GM23338 (cell line): ENCODE measurements at regions not wholly inside any gene's neighbourhood (a gene's known extent, or its start where the extent isn't known, plus 50 kb on each side); places are given as distances from the start of the nearest gene placed in this dataset.

ENCODE experiments used
- CREB1 ChIP-seq: fragments of 250-450 bp; sonication (Bioruptor Pico); IDR thresholded peaks from 2 replicates; pipeline ENCODE4 v1.5.0; 2020; ENCODE audit warnings: low read depth, mild to moderate bottlenecking, moderate library complexity
- EZH2 ChIP-seq: fragments of 200-600 bp; sonication (generic); IDR thresholded peaks from one replicate; pipeline ENCODE4 v1.8.0; 2017; ENCODE audit warnings: antibody characterized with exemption, mild to moderate bottlenecking, low read depth; ENCODE audit not compliant: unreplicated experiment
- EZH2phosphoT487 ChIP-seq: fragments of 200-600 bp; sonication (generic); IDR thresholded peaks from one replicate; pipeline ENCODE4 v1.8.1; 2018; ENCODE audit warnings: antibody characterized with exemption; ENCODE audit not compliant: unreplicated experiment
- JUNB ChIP-seq: IDR thresholded peaks from one replicate; pipeline ENCODE4 v1.6.1; 2016; ENCODE audit warnings: antibody characterized with exemption; ENCODE audit not compliant: unreplicated experiment
- NANOG ChIP-seq: IDR thresholded peaks from 2 replicates; pipeline ENCODE4 v1.6.1; 2016; ENCODE audit warnings: antibody characterized with exemption, borderline replicate concordance
- POLR2AphosphoS5 ChIP-seq: IDR thresholded peaks from 2 replicates; pipeline ENCODE4 v1.6.1; 2016; ENCODE audit warnings: antibody characterized with exemption, low read depth
- REST ChIP-seq: IDR thresholded peaks from one replicate; pipeline ENCODE4 v1.6.1; 2018; ENCODE audit warnings: antibody characterized with exemption; ENCODE audit not compliant: unreplicated experiment
- STAT1 ChIP-seq: IDR thresholded peaks from one replicate; pipeline ENCODE4 v1.6.1; 2016; ENCODE audit warnings: antibody characterized with exemption; ENCODE audit not compliant: unreplicated experiment
- ZNF462 ChIP-seq: fragments of 250-450 bp; sonication (Bioruptor Pico); IDR thresholded peaks from 2 replicates; pipeline ENCODE4 v1.5.0; 2020; ENCODE audit warnings: mild to moderate bottlenecking, moderate library complexity
- TF ChIP-seq, protein P1 (sequence below), 2 experiments: fragments of 200-600 bp in 1 of 2; sonication (generic) in 1 of 2; conservative IDR thresholded peaks; 2 replicates each; pipeline versions ENCODE4 v1.5.1 to v1.6.1; 2016 to 2017; ENCODE audit warnings: antibody characterized with exemption in 2 of 2, low read depth in 2 of 2, mild to moderate bottlenecking in 2 of 2, moderate library complexity in 1 of 2
- TF ChIP-seq, protein P2 (sequence below): IDR thresholded peaks from 2 replicates; pipeline ENCODE4 v1.6.1; 2016; ENCODE audit warnings: antibody characterized with exemption

DNA sequence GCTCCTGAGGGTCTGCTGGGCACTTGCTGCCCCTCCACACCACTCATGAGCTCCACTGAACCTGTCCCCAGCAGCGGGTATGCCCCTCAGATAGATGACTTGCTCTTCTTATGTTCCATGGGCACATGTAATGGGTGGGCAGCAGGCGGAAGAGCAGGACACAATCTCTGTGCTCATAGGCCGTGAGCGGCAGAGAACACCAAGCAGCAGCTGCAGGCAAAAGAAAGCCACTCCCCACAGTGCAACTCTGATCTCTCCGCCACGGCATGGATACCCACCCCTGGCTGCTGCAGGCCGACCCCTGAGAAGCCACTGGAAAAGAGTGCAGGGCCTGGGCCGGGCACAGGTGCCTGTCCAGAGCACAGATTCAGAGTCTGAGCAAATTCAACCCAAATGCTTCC lies 135.2 kb upstream of the RUNX3 start:
- TF ChIP-seq, protein P1, sequence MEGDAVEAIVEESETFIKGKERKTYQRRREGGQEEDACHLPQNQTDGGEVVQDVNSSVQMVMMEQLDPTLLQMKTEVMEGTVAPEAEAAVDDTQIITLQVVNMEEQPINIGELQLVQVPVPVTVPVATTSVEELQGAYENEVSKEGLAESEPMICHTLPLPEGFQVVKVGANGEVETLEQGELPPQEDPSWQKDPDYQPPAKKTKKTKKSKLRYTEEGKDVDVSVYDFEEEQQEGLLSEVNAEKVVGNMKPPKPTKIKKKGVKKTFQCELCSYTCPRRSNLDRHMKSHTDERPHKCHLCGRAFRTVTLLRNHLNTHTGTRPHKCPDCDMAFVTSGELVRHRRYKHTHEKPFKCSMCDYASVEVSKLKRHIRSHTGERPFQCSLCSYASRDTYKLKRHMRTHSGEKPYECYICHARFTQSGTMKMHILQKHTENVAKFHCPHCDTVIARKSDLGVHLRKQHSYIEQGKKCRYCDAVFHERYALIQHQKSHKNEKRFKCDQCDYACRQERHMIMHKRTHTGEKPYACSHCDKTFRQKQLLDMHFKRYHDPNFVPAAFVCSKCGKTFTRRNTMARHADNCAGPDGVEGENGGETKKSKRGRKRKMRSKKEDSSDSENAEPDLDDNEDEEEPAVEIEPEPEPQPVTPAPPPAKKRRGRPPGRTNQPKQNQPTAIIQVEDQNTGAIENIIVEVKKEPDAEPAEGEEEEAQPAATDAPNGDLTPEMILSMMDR (conservative IDR thresholded peaks at IDR 0.05; ENCODE audit: low read depth in 2 of 2): no peak
- TF ChIP-seq REST (no peak), POLR2AphosphoS5 (no peak), ZNF462 (CRISPR knock-in tag) (no peak), EZH2 (no peak), NANOG (no peak), EZH2phosphoT487 (no peak), CREB1 (no peak), JUNB (no peak), STAT1 (no peak)
- TF ChIP-seq, protein P2, sequence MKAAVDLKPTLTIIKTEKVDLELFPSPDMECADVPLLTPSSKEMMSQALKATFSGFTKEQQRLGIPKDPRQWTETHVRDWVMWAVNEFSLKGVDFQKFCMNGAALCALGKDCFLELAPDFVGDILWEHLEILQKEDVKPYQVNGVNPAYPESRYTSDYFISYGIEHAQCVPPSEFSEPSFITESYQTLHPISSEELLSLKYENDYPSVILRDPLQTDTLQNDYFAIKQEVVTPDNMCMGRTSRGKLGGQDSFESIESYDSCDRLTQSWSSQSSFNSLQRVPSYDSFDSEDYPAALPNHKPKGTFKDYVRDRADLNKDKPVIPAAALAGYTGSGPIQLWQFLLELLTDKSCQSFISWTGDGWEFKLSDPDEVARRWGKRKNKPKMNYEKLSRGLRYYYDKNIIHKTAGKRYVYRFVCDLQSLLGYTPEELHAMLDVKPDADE: no peak
